Large intestine (tissue), 3 donors: ENCODE measurements at regions not wholly inside any gene's neighbourhood (a gene's known extent, or its start where the extent isn't known, plus 50 kb on each side); places are given as distances from the start of the nearest gene placed in this dataset.
A peak's percentile ranks its signal among the peaks of the same experiment; 100 is the strongest.
"Not testable (repeated sequence)": the region's sequence is repeated elsewhere in the genome, so short reads cannot be mapped to it uniquely, and the experiment has no call there.

Experiments used
- DNase-seq, 2 donors: peaks; one replicate each; pipeline versions ENCODE4 v3.0.0 to v3.0.0-alpha.2; 2013
- H3K27ac ChIP-seq: one replicate; pipeline ENCODE4 v1.5.1; 2013; ENCODE audit warnings: low read length
- H3K27me3 ChIP-seq: 2 replicates; pipeline ENCODE4 v1.6.1; 2013; ENCODE audit warnings: low read length; ENCODE audit not compliant: control insufficient read depth, insufficient read depth
- H3K36me3 ChIP-seq: 2 replicates; pipeline ENCODE4 v1.6.1; 2013; ENCODE audit warnings: low read length; ENCODE audit not compliant: control insufficient read depth, insufficient read depth
- H3K4me1 ChIP-seq: one replicate; pipeline ENCODE4 v1.6.1; 2013; ENCODE audit warnings: low read length; ENCODE audit not compliant: control insufficient read depth, insufficient read depth
- H3K4me3 ChIP-seq: one replicate; pipeline ENCODE4 v1.5.1; 2013; ENCODE audit warnings: low read length
- H3K9me3 ChIP-seq: one replicate; pipeline ENCODE4 v1.6.1; 2013; ENCODE audit warnings: mild to moderate bottlenecking, low read depth, low read length, moderate library complexity; ENCODE audit not compliant: control insufficient read depth
- WGBS: methylation state at CpG from one replicate; pipeline ENCODE4 v1.1.5; 2013; ENCODE audit warnings: low lambda C conversion rate; ENCODE audit not compliant: insufficient coverage; 5-methylcytosine and 5-hydroxymethylcytosine counted together

- 0% methylated on average over 2 of the region's 18 CpGs for WGBS
- Histone ChIP-seq H3K4me3 (no peak overlapping the region), H3K9me3 (no peaks in the 10 kb centered on the region), H3K36me3 (no peaks in the 10 kb centered on the region), H3K27ac (no peak overlapping the region), H3K27me3 (peaks cover 91% of the 10 kb centered on the region), H3K4me1 (no peaks in the 10 kb centered on the region)
- DNase-seq, result peak in 1 of 2 donors; percentile 18
Measured at GRCh38 chr6:27669624-27670301, 196.9 kb upstream of the ZNF184 start.

- H3K4me1 ChIP-seq, result no peaks in the 10 kb centered on the region
- peak in 1 of 2 donors; percentile 32 for DNase-seq
- H3K36me3 ChIP-seq, result no peaks in the 10 kb centered on the region
- H3K4me3 ChIP-seq, result no peak overlapping the region
- peaks cover 90% of the 10 kb centered on the region for H3K27me3 ChIP-seq
- 10% methylated on average over 2 of the region's 11 CpGs for WGBS
- no peak overlapping the region for H3K27ac ChIP-seq
- H3K9me3 ChIP-seq, result no peaks in the 10 kb centered on the region
Measured at GRCh38 chr6:27669295-27669623, 196.4 kb upstream of the ZNF184 start.

- no peaks in the 10 kb centered on the region for H3K9me3 ChIP-seq
- 0% methylated on average over 3 of the region's 36 CpGs for WGBS
- peak in 1 of 2 donors; percentile 36 for DNase-seq
- H3K36me3 ChIP-seq, result no peaks in the 10 kb centered on the region
- H3K4me1 ChIP-seq, result no peaks in the 10 kb centered on the region
- H3K27me3 ChIP-seq, result peaks cover 86% of the 10 kb centered on the region
- no peak overlapping the region for H3K4me3 ChIP-seq
- no peak overlapping the region for H3K27ac ChIP-seq
Measured at GRCh38 chr6:27668442-27669294, 195.8 kb upstream of the ZNF184 start.

- Histone ChIP-seq H3K4me3 (no peak overlapping the region), H3K27ac (no peak overlapping the region), H3K36me3 (no peaks in the 10 kb centered on the region), H3K9me3 (no peaks in the 10 kb centered on the region), H3K4me1 (no peaks in the 10 kb centered on the region), H3K27me3 (peaks cover 80% of the 10 kb centered on the region)
- WGBS, result 0% methylated on average over 2 of the region's 22 CpGs
- DNase-seq, result no peak
Measured at GRCh38 chr6:27667657-27668441, 194.9 kb upstream of the ZNF184 start.

GRCh38 chr6:27667016-27667656 is 194.2 kb upstream of the ZNF184 start:
- no peaks in the 10 kb centered on the region for H3K4me1 ChIP-seq
- H3K9me3 ChIP-seq, result no peaks in the 10 kb centered on the region
- peak in 1 of 2 donors; percentile 25 for DNase-seq
- no peak overlapping the region for H3K4me3 ChIP-seq
- no peak overlapping the region for H3K27ac ChIP-seq
- H3K36me3 ChIP-seq, result no peaks in the 10 kb centered on the region
- H3K27me3 ChIP-seq, result peaks cover 76% of the 10 kb centered on the region
- WGBS, result 20% methylated on average over 1 of the region's 14 CpGs

- no peak overlapping the region for H3K27ac ChIP-seq
- DNase-seq, result no peak
- 0% methylated on average over 1 of the region's 1 CpG for WGBS
- H3K4me1 ChIP-seq, result no peaks in the 10 kb centered on the region
- H3K27me3 ChIP-seq, result peaks cover 35% of the 10 kb centered on the region
- no peaks in the 10 kb centered on the region for H3K36me3 ChIP-seq
- no peaks in the 10 kb centered on the region for H3K9me3 ChIP-seq
- H3K4me3 ChIP-seq, result no peak overlapping the region
Measured at GRCh38 chr6:27662769-27663168, 189.9 kb upstream of the ZNF184 start.

GRCh38 chr6:27662212-27662611 is 189.3 kb upstream of the ZNF184 start:
- H3K36me3 ChIP-seq, DNase-seq, H3K4me3 ChIP-seq, H3K9me3 ChIP-seq, H3K27ac ChIP-seq, H3K4me1 ChIP-seq: not testable (repeated sequence)
- 80% methylated on average over 1 of the region's 5 CpGs for WGBS
- peaks cover 30% of the 10 kb centered on the region for H3K27me3 ChIP-seq

- not testable (repeated sequence) for DNase-seq, H3K4me1 ChIP-seq, H3K27ac ChIP-seq, H3K36me3 ChIP-seq, H3K4me3 ChIP-seq
- Histone ChIP-seq H3K9me3 (peaks cover 13% of the 10 kb centered on the region), H3K27me3 (peaks cover 23% of the 10 kb centered on the region)
- no CpG with 5 or more reads among the region's 60 CpGs for WGBS
Measured at GRCh38 chr6:27653143-27653825, 180.4 kb upstream of the ZNF184 start.

- peaks cover 13% of the 10 kb centered on the region for H3K9me3 ChIP-seq
- WGBS, result 3% methylated on average over 4 of the region's 7 CpGs
- no peak for DNase-seq
- no peak overlapping the region for H3K4me3 ChIP-seq
- no peaks in the 10 kb centered on the region for H3K36me3 ChIP-seq
- no peaks in the 10 kb centered on the region for H3K4me1 ChIP-seq
- H3K27ac ChIP-seq, result no peak overlapping the region
- peaks cover 25% of the 10 kb centered on the region for H3K27me3 ChIP-seq
Measured at GRCh38 chr6:27651371-27651732, 178.4 kb upstream of the ZNF184 start.
